NCI-H510A treated with DMSO at 0.1 percent for 48 hours (cell line): ENCODE measurements at regions not wholly inside any gene's neighbourhood (a gene's known extent, or its start where the extent isn't known, plus 50 kb on each side); places are given as distances from the start of the nearest gene placed in this dataset.

Experiments
- DNase-seq: peaks from one replicate; lab custom pipeline; 2025; lab: John Stamatoyannopoulos, UW

DNA sequence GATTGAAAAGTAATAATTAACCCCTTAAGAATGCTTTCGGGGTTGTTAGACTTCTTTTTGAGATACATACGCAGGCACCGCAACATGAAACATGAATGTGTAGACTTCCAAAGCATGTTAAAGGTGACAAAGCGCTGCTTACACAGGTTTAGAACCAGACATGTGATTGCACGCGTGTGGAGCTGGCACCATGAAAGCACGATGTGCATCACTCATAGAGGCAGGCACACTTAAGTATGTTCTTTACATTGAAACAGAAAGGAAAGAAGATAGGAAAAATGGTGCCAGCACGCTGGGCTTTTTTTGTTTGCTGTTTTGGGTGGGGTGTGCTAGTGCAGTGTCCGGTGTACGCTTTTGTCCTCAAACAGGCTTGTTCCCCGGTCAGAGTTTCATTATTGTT is 83.6 kb upstream of the PPARA start:
- DNase-seq: no peak

DNA sequence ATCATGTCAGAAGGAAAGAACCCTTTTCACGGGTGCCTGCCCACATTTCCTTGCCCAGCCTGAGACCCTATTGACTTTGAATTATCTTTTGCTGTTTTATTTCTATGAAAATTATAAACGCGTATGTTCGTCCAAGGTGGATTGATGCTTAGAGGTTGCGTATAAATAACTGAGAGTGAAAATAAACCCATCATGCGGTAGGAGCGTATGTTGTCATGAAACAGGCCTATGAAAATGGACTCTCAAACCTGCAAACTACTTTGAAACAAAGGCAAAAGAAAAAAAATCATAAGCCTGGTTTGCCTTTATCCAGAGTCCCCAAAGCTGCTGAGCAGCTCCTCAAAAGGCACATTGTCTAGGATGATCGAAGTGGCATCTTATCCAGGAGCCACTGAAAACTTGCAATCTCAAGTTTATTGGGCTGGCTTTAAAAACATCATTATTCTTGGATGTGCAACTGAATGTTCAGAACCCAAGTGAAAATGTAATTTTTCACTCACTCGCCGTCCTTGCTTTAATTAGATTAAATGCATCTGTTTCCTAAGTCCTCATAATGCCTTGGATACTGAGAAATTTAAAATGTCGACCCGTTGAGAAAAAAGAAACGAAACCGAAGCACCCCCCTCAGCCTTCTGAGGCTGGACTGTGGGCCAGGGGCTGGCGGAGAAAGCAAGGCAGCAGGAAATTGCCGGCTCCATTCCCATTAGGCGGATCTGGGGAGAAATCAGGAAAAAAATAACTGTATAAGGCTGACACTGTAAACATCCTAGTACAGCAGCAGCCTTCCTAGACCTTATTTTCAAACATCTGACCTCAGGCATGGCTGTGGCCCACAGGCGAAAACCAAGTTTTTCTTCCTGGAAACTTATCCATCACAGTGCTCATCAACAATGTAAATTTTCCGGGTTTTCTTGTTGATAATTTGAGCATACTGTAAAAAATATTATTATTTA is 82.9 kb upstream of the PPARA start:
- DNase-seq: no peak

DNA sequence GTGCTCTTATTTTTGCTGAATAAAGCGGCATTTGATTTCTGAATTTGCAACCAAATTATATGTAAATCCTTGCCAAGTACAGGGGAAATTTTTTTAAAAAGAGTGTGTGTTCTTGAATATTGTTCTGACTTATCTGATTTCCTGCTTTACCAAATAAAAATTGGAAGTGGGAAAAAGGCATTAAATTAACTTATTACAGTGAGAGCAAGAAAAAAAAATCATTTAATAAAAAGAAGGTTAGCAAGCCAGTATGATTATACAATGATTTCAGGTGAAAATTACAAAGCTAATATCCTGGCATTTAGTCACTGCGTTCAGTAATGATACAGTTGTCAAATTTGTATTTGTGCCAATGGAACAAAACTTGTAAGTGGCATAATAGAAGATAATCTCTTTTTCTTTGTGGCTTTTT is 82.1 kb upstream of the PPARA start:
- no peak for DNase-seq

DNA sequence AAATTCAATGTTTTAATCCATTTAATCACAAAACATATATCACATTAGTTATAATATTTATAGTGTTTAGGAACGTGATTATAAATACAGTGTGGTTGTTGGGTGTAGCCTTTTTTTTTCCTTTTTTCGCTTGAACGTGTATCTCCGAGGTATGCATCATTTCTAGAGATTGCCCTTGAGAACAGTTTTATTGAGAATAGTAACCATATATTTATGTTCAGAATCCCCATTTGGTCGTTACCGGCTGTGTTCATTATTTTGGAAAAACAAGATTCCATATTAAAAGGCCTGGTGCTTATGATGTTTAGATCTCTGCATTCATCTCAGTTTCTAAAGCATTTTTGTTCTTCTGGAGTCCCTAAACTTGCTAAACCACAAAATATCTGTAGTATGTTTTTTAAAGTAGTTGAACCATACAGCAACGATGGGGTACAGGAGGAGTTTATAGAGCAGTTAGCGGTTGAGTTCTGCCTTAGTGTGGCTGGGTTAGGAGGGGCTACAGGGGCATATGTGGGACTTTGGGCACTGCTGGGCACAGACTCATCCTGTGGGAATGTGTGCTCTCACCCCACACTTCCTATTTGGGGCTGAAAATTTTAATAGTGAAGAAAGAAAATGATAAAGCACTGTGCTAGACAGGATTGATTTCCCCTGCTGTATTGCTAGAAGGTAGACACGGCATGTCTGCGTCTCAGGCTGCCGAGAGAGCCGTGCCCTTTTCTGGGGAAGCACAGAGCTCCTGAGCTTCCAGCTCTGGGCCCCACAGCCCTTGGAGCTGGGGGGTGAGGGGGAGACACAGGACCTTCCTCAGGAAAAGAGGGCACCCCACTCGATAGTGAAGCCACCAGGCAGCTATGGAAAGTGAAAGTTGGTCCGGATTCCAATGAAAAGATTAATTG is 81.5 kb upstream of the PPARA start:
- DNase-seq: peak; percentile 15

DNA sequence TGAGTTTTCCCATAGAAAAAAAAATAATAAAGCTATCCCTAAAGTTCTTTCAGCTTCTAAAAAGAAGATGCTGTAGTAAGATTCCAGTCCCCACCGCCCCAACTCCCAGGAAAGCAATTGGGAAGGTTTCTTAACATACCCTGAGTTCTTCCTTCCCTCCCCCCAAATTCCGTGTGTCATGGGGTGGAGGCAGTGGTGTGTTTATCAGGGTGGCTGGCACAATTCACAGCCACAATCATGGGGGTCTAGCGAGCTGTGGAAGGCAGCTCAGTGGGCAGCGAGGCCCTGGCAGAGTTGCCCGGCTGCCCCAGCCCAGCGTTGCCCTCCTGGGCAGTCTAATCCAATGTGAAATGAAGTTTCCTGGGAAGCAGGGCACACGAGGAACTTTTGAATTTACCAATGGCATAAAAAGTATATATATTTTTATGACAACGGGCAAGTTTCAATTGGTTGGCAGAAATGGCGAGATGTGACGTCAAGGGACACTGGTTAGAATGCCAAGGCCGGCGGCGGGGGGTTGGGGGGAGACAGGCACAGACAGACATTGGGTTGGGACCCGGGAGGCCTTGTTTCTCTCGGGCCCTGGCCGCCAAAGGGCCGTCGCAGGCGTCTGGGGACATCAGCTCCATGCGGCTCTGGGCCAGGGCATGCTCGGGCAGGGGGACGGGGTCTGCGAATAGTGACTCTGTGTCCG is 80.7 kb upstream of the PPARA start:
- DNase-seq: peak; percentile 84

DNA sequence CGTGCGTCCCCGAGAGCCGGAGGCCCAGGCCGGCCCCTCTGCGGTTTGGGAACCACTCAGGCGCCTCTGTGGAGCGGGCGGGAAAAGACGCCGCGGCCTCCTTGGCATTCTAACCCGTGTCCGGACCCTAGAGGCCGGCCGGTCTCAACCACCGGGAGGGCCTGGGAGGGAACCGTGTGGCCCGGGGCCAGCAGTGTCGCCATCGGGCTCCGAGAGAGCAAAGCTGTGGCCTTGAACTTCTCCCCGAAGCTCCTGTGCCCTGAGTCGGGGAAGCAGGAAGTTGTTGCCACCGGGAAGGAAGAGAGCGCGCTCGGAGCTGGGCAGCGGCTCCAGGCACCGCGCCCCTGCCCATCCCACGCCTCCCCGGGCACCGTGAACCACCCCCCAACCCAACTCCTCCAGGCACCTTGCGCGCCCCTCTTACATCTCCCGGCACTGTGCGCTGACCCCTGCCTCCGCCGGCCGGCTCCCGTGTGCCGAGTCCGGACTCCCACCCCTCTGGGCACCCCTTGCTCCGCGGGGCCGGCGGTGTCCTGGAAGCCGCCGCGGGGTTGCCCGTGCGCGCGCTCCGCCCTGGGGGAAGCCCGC is 80.0 kb upstream of the PPARA start:
- DNase-seq: peak; percentile 27

DNA sequence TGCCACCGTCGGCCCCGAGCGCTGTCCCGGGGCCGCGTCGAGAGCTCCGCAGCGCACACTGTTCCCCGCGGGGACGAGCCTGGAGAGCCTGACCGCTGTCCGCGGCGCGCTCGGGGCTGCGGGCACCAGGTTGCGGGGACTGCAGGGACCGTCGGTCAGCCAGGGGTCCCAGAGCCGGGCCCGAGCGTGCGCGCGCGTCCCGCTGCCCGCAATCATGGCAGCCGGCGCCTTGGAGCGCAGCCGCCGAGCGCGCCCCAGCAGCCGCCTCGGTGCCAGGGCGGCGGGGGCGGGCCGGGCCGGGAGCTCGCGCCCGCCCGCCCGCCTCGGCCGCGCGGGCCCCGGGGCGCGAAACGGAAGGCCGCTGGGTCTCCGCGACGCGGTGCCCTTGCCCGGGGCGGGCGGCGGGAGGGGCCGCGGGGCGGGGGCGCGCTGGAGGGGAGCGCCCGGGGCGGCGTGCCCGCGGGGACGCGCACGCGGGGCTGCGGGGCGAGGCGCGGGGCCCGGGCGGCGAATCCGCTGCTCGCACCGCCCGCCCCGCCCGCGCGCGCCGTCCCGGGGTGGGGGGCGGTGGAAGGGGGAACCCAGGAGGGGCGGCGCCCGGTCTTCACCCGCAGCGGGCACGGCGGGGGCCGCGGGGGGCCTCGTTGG is 79.4 kb upstream of the PPARA start:
- DNase-seq: no peak

DNA sequence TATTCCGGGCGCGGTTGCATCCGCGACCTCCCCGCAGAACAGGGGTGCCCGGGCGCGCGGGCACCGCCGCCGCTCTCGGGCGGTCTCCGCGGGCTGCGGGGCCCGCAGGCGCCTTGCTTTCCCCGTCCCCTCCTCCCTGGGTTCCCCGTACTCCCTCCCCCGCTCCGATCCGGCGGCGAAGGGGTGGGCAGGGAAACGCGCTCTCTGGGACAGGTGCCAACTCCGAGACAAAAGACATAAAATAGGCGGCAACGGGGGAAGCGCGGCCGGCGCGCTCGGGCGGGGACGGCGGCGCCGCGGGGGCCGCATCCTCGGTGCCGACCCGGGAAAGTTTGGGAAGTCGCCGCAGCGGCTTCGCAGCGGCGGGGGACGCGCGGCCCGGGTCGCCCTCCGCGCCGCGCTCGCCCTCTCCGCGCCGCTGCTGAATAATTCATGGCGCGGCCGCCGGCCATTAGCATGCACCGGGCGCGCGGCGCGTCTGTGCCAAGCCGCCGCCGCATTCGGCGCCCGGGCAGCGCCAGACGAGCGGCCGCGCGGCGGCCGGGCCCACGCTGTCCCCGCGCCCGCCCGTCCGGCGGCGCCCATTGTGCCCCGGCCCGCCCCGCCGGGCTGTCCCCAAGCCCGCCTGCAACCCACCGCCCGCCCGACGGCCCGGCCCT is 78.7 kb upstream of the PPARA start:
- DNase-seq: peak; percentile 57

DNA sequence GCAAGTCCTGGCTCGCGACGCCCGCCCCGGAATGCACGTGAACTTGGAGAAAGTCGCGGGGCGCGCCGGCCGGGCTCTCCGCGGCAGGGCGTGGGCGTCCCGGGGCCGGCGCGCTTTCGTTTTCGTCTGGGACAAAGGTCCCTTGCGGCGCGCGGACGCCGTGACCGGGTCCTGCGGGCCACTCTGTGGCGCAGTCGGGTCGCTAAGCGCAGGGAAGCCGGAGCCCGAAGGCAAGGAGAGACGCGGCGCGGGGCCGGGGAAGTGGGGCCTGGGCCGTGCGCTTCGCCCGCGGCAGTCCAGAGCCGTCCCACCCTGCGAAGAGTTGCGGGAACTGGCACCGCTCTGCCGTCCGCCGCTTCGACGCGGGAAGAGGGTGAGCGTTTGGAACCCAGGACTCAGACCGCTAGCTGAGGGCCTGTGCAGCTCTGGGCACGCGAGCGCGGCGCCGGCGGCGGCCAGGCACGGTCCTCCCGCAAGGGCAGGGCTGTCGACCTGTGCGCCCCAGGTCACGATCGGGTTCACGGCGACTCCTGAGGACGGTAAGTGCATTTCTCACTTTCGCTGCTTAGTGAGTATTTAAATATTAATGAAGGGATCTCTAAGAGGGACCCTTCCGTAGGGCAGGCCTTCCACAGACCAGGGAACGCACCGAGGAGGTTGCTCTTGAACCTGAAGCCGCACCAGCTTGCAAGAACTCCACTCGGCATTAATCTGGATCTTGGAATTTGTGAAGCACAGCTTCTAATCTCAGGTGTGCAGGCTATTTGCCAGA is 78.0 kb upstream of the PPARA start:
- DNase-seq: peak; percentile 15

DNA sequence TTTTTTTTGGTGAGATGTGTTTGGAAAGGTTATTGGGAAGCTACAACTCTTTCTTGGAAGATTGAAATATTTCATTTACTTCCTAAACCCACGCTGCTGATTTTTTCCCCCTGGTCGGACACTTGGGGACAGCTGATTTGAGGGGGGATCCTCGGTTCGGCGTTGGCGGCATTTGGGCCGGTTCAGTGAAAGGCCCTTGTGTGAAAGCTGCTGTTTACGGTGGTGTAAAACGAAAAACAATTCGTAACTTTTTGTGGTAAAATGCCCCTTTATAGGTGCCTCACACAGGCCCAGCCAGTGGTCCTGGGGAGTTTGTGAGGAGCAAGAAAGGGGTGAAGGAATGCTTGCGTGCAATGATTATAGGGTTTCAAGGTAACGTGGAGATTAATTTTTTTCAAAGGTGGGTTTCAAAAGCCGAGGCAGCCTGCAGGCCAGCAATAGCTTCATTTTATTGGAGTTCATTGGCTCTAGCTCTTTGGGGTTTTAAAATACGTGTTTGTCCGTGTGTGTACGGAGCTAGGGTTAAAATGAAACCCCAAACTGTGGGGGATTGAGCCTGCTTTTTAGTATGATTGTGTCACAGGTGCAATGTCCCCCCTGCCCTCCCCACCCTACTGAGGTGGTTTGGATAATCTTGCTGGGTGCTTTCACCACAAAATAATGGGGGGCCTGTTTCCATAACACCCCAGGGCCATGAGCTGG is 77.2 kb upstream of the PPARA start:
- no peak for DNase-seq

DNA sequence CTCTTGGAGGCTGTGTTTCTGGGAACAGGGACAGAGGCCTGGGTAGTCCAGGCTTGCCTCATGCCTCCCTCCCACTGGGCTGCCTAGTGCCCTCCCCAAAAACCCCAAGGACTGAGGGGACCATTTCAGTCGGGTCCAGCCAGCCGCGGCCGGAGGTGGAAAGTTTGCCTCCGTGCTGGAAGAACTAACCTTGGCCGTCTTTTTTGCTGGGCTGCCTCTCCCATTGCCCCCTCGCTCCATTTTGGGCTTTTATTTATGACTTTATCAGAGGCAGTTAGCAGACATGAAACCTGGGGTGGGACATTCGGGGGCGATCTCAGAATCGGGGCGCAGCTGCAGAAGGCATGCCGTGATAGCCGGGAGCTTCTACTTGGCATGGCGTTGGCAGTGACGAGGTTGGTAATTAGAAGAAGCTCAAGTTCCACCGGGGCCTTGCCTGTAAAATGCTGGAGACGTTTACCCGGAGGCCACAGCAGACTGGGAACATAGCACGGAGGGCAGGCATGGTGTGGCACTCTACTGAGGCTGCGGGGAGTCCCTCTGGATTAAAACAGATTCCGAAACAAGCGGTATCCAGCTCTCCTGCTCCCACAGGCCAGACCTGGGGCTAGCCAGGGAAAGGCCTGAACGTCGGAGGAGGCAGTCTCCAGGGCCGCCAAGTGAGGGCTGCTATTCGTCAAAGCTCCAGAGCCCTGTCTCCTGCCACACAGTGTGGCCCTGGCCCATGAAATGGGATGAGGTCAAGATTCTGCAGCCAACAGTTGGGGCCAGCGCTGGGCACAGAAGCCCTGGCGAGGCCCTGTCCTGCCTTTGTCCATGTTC is 76.4 kb upstream of the PPARA start:
- DNase-seq: no peak

DNA sequence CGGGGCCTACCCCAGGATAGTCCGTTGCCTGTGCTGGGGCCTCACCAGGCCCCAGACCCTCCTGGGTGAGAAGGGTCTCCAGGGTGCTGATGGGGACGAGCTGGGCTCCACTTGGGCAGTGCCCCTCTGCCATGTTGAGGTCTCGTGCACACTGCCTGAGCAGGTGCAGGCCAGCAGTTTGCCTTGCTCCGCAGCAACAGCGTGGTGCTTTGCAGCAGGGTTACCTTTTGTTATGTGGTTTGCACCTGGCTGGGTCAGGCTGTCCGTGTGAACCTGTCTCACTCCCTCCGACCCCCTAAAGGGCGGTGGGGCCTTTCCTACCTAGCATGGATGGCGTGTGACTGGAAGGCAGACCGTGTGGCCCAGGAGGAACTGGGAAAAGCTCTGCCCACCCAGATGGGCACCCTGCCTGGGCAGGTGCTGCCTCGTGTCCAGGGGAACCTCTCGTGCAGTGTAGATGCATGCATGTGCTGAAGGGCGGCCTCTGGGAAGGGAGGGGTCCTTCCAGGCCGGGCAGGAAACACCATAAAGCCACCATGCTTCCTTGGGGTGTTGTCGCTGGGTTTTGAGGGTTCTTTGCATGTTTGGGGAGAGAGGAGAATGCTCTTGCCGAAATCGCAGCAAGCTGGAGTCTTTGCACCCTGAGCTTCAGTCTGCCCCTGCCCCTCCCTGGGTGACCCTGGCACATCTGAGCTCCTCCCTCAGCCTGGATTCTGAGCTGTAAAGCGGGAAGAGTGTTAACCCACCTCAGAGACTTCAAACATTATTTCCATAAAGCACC is 75.4 kb upstream of the PPARA start:
- DNase-seq: no peak

DNA sequence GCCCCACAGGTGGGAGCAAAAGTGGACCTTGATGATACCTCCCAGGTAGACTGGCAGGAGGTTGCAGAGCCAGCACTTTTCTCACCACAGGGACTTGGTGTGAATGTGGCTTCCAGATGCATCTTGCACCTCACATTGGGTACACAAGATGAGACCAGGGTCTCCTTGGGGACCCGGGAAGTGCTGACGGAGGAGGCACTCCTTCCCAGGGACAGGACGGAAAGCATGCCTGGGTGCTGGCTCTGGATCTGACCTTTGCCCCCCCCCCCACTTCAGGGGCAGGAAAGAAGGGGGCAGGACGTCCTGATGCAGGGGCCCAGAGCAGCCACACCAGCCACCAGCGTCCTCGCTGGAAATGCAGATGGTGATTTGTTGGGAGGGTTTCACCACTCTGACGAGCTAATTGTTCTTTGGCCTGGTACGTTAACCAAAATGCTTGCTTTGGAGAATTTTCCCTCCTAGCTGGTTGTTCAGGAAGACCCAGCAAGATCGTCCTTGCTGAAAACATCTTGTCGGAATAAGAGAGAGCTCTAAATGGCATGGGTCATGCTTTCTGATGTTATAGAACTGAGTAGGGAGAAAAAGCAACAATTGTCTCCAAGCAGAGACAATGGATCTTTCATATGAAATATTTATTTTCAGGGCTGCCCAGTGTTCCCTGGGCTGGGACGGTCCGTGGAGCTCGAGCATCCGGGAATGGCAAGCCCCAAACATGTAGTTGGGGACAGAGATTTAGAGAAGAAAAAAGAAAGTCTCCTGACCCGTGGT is 74.4 kb upstream of the PPARA start:
- DNase-seq: no peak

DNA sequence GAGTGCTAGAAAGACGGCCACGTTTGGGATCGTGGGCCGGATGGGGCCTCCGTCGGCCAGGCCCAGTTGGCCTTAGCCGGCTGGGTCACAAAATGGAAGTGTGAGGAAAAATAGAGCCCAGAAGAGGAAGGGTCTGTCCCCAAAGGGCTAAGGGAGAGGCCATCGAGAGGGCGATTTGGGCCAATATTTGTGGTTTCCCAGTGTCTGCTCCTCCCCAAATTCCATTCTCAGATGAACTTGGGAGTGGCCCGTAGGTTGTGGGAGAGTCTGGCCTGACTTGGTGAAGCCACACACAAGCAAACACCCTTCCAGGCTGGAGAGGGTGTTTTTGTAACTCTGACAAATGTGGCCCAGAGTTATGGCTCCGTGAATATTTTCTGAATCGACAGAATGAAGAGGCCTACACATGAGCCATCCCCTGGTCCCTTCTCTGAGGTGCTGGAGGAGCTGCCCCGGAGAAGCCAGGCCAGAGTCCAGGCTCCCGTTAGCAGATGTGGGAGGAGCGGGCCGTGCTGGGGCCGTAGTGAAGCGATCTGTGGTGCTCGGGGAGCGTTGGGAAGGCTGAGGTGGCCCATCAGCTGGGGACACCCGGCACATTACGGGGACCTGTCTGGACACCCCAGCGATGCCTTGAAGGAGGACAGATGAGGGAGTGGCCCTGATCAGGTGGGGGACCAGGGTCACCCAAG is 73.5 kb upstream of the PPARA start:
- no peak for DNase-seq

DNA sequence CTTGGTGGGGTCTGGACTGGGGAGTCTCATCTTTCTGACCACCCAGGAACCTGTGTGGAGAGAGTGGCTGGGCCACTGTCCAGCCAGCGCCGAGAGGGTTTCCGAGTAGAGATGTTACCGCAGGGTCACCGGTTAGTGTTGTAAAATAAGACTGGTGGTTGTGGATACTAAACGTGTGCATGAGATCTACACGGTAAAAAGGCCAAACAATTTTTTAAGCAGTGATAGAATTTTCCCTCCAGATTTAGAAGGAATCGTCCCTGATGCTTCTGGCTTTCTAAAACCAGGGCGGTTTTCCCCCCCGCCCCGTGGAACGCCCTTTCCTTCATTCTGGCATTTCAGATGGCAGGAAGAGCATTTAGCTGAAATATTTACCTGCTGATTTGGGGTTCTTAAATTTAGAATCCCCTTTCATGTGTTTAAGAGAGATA is 72.6 kb upstream of the PPARA start:
- DNase-seq: no peak
